Epithelial cell of proximal tubule (primary cell): ENCODE measurements at regions not wholly inside any gene's neighbourhood (a gene's known extent, or its start where the extent isn't known, plus 50 kb on each side); places are given as distances from the start of the nearest gene placed in this dataset.

Experiments used
- DNase-seq: peaks from one replicate; pipeline ENCODE4 v3.0.0-alpha.2; 2011; ENCODE audit warnings: low read depth
- H3K4me3 ChIP-seq: 2 replicates; pipeline ENCODE4 v1.5.1; 2011; ENCODE audit warnings: low read depth, mild to moderate bottlenecking, low read length
- TF ChIP-seq, protein P1 (sequence below): conservative IDR thresholded peaks from 2 replicates; pipeline ENCODE4 v1.5.1; 2012; ENCODE audit warnings: low read depth, mild to moderate bottlenecking, low read length

DNA sequence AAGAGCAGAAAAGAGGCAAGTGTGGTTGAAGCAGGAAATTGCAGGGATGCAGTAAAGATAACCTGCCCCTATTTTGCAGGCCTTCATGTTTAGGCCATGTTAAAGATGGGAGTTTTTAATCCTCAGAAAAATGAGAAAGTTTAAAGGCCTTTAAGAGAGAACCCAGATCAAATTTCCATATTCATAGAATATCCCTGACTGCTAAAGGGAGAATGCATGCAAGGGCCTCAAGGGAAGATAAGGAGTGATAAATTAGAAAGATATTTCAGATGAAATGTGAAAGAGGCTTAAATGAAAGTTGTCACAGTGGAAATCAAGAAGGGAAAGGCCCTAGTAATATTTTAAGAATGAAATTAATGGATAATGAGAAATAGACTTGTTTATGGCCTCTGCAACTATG, 292.1 kb downstream of the SATB1 start:
- TF ChIP-seq, protein P1, sequence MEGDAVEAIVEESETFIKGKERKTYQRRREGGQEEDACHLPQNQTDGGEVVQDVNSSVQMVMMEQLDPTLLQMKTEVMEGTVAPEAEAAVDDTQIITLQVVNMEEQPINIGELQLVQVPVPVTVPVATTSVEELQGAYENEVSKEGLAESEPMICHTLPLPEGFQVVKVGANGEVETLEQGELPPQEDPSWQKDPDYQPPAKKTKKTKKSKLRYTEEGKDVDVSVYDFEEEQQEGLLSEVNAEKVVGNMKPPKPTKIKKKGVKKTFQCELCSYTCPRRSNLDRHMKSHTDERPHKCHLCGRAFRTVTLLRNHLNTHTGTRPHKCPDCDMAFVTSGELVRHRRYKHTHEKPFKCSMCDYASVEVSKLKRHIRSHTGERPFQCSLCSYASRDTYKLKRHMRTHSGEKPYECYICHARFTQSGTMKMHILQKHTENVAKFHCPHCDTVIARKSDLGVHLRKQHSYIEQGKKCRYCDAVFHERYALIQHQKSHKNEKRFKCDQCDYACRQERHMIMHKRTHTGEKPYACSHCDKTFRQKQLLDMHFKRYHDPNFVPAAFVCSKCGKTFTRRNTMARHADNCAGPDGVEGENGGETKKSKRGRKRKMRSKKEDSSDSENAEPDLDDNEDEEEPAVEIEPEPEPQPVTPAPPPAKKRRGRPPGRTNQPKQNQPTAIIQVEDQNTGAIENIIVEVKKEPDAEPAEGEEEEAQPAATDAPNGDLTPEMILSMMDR: no peak
- DNase-seq: no peak
- H3K4me3 ChIP-seq: no peak overlapping the region

DNA sequence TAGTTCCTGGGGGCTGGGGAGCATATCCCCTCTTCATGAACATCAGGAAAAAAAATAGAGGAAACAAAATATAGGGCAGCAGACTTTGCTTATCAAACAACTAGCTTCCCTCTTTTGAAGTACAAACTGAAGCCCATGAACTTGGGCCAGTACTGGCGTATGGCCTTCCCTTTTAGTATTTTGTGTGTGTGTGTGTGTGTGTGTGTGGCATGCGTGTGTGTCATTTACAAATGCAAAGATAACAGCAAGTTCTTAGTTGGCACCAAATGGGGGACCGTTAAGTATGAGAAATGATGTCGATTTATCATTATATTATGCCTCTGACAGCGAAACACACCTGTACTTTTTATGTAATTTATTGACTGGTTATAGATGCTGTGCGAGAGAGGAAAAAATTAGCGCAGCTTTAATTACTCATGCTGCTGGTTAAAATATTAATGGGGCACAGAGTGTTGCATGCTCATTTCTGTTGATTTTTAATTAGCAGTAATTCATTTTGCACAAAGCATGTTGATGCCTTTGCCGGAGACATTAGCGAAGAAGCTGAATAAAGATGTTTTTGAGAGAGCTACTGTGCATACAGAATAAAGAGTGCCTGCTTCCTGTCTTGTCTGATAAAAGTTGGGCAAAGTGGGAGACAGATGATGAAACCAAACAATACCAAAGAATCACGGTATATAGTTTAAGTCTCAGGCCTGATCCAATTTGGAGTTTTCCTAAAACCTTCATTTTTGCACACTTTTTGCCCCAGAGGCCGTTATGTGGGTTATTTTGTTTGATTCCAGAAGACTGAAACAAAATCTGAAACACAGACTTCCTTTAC, 297.1 kb downstream of the SATB1 start:
- no peak for DNase-seq
- TF ChIP-seq, protein P1: no peak
- no peak overlapping the region for H3K4me3 ChIP-seq

DNA sequence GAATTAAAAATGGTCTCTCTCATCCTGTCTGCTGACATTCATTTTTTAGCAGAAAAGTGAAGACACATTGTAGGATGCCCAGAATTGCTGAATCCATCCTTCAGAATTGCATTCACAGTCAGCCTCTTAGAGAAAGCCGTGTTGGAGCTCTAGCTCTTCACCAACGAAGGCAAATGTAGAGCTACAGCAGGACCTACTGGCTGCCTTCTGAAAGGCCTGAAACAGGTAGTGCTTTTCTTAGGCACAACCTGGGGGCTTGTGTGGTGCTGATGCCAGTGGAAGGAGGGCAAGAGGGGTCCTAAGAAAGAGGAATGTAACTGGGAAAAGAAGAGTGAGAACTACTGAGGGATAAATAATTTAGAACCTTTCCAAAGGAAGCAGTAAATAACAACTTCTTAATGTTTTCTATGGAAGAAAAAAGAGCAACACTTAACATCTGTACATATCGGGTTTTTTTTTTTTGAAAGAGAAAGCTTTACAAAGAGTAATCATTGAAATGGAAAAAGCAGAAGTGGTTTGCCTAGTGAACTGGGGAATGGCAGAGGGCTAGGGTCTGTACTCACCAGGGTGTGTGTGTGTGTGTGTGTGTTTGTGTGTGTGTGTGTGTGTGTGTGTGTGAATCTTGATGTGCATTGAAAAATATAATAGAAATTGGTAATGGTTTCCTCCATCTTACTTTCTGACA, 297.8 kb downstream of the SATB1 start:
- no peak overlapping the region for H3K4me3 ChIP-seq
- DNase-seq: no peak
- TF ChIP-seq, protein P1: no peak

GRCh38 chr3:18126772-18127171, 298.4 kb downstream of the SATB1 start:
- TF ChIP-seq, protein P1: no peak
- no peak for DNase-seq
- no peak overlapping the region for H3K4me3 ChIP-seq

- H3K4me3 ChIP-seq: no peak overlapping the region
- peak; percentile 45 for DNase-seq
- TF ChIP-seq, protein P1: no peak
Measured at GRCh38 chr3:18124501-18124900, 300.6 kb downstream of the SATB1 start.

DNA sequence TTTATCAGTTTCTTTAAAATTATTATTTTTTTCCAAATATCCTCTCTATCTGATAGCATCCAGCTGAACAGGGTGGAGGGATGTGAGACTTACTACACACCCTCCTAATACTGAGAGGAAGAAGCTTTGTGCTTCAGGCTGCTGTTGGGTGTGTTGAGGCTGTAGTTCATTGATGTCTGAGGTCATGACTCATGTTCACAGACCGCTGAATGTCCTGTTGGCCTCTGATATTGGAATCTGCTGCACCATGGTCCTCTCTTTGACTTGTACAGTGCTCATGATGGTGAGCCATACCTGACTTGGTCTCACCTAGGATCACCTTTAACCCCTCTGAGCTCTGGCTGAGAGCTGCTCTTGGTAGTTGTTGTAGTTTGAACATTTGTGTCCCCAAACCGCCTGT, 302.9 kb downstream of the SATB1 start:
- no peak for DNase-seq
- TF ChIP-seq, protein P1: no peak
- no peak overlapping the region for H3K4me3 ChIP-seq

GRCh38 chr3:18121020-18121419, 304.1 kb downstream of the SATB1 start:
- no peak for DNase-seq

More at GRCh38 chr3:18121020-18121419, 304.1 kb downstream of the SATB1 start:
- no peak overlapping the region for H3K4me3 ChIP-seq
- TF ChIP-seq, protein P1: no peak
